NCI-H146 treated with DMSO at 0.1 percent for 48 hours (cell line): ENCODE measurements at regions not wholly inside any gene's neighbourhood (a gene's known extent, or its start where the extent isn't known, plus 50 kb on each side); places are given as distances from the start of the nearest gene placed in this dataset.

Source experiments
- DNase-seq: peaks from one replicate; lab custom pipeline; 2025; ENCODE audit not compliant: unreplicated experiment; lab: John Stamatoyannopoulos, UW

- no peak for DNase-seq
Observed at GRCh38 chr18:78741381-78742217, 238.0 kb upstream of the SALL3 start.

- no peak for DNase-seq
Observed at GRCh38 chr18:78742218-78742745, 237.3 kb upstream of the SALL3 start.

GRCh38 chr18:78743078-78743477, 236.5 kb upstream of the SALL3 start:
- no peak for DNase-seq

- DNase-seq = no peak
Observed at GRCh38 chr18:78751664-78752063, 228.0 kb upstream of the SALL3 start.

- no peak for DNase-seq
Observed at GRCh38 chr18:78753240-78753639, 226.4 kb upstream of the SALL3 start.

- no peak for DNase-seq
Observed at GRCh38 chr18:78754311-78755043, 225.1 kb upstream of the SALL3 start.

GRCh38 chr18:78757014-78757413, 222.6 kb upstream of the SALL3 start:
- DNase-seq = no peak

- DNase-seq = no peak
Observed at GRCh38 chr18:78758496-78758895, 221.1 kb upstream of the SALL3 start.

GRCh38 chr18:78762753-78763152, 216.9 kb upstream of the SALL3 start:
- no peak for DNase-seq

- no peak for DNase-seq
Observed at GRCh38 chr18:78764544-78764943, 215.1 kb upstream of the SALL3 start.

- DNase-seq = no peak
Observed at GRCh38 chr18:78765142-78765541, 214.5 kb upstream of the SALL3 start.

GRCh38 chr18:78765637-78766281, 213.9 kb upstream of the SALL3 start:
- DNase-seq = no peak

- no peak for DNase-seq
Observed at GRCh38 chr18:78766651-78767533, 212.7 kb upstream of the SALL3 start.

GRCh38 chr18:78767648-78768071, 212.0 kb upstream of the SALL3 start:
- no peak for DNase-seq

- DNase-seq = no peak
Observed at GRCh38 chr18:78768221-78768620, 211.4 kb upstream of the SALL3 start.

GRCh38 chr18:78768656-78769501, 210.7 kb upstream of the SALL3 start:
- DNase-seq = peak; percentile 98

GRCh38 chr18:78769502-78770105, 210.0 kb upstream of the SALL3 start:
- peak; percentile 98 for DNase-seq

- DNase-seq = peak; percentile 90
Observed at GRCh38 chr18:78770139-78770822, 209.3 kb upstream of the SALL3 start.

GRCh38 chr18:78770823-78771139, 208.8 kb upstream of the SALL3 start:
- no peak for DNase-seq
